ENCODE measurements at regions not wholly inside any gene's neighbourhood (a gene's known extent, or its start where the extent isn't known, plus 50 kb on each side); places are given as distances from the start of the nearest gene placed in this dataset.

DNA sequence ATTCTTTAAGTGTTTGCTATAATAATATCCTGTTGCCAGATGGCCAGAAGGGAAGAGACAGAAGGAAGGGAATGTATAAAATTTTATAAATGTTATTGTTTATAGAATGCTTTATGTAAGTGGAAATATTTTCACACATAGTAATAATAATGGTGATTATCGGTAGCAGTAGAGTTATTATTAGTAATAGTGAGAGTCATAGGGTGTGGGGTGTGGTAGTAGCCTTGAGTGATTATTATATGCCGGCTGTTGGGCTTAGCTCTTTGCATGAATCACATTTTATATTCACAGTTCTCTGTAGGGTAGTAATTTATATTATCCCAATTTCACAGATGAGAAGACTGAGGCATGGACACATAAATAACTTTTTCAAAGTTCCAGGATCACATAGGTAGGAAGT, 391.4 kb downstream of the C12orf75 start:
- DNase-seq: no peak

DNA sequence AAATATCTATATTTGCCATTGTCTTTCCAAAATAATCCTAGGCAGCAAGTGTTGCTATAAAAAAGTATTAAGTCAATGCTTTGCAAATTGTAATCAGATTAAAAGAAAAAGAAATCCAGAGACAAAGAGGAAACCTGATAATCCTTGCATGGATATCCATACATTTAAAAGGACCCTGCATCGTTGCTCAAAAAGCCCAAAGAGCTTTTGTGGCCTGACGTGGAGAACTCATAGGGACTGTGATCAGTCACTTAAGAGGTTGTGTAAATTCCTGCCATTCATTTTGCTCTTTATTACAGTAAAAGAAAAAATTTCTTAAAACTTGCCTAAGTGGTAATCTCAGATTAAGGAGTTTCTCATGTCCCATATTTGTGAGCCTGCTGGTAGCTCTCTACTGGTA, 392.6 kb downstream of the C12orf75 start:
- no peak for DNase-seq

DNA sequence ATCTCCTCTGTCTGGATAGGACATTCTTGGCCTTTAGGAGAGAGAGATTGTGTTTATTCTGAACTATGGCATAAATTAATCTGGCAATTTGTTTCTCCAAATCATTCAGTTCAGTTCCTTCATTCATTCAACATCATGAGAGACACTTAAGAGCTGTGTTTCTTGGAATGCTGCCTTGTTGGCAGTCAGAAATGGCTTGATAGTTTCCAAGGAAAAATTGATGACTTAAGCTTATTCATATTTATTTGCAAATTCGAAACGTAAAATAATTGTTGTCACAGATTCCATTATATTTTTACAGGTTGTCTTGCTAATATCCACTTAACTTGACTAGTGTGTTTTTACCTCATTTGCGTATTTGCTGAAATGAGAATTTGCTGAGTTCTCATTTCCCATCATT, 393.0 kb downstream of the C12orf75 start:
- no peak for DNase-seq

DNA sequence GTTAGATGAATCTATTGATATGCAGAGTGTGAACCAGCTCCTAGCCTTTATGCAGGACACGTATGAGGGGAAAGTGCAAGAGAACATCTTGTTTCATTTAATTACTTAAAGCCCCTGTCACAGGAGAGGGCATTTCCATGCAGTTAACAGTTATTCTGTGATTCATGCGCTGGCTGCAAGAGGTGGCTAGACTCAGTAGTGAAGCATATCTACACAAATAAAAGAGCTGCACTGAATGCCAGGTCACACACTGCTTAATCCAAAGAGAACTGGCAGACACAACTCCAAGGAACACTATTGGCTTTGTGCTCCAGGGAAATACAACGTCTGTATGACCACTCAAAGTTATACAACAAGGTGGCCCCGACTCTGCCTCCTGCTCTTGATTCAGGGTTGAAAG, 394.1 kb downstream of the C12orf75 start:
- DNase-seq: no peak

DNA sequence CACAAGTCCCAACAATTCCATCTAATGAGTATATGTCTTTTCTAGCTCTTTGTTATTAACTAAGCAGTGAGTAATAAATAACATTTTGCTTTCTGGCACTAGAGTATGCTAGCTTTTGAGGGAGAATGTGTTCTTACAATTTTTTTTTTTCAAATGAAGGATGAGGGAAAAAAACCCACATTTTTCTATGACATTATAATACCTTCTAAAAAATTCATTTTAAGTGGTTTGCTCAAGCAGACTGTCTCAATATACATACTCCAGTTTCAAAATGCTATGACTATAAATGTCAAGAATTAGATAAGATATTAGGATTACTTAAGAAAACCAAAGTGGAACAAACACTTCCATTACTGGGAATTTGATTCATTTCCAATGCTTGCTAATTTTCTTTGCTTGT, 394.6 kb downstream of the C12orf75 start:
- DNase-seq: no peak

DNA sequence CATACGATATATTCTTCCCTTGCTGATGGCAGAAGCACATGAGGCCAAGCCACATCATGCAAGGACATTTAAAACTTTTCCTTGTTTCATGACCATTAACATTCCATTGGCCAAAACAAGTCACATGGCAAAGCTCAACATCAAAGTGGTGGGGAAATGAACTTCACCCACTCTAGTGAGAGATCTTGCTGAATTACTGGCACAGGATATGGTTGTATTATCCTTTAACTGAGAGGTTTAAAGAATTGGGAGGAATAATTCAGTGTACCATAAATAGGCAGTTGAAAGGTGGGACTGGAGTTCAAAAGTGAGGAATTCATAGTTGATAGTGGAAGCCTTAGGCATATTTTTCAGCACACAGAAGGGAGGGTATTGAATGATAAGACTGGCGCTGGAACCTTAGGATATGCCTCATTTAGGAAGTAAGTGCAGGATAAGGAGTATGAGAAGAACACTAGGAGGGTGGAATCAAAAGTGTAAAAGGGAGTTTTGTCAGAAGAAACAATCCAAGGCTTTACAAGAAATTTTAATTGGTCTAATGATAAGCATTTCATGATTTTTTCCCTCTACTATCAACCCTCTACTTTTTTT, 398.8 kb downstream of the C12orf75 start:
- no peak for DNase-seq

DNA sequence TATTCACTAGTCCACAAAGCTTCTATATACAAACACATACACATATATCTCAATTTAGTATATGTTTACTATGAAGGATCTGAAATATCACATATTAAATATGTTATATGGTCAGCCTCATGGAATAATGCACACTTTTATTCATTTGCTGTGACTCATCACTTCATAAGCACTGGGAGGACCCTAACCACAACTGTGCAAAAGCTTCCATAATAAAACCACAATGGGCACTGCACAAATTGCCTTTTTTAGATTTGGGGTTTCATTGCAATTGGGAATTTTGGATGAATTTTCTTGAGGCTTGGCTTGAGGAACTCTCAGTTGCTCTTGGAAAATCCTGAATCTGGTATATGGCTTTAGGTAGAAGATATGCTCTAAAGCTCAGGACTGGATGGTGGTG, 399.4 kb downstream of the C12orf75 start:
- no peak for DNase-seq

DNA sequence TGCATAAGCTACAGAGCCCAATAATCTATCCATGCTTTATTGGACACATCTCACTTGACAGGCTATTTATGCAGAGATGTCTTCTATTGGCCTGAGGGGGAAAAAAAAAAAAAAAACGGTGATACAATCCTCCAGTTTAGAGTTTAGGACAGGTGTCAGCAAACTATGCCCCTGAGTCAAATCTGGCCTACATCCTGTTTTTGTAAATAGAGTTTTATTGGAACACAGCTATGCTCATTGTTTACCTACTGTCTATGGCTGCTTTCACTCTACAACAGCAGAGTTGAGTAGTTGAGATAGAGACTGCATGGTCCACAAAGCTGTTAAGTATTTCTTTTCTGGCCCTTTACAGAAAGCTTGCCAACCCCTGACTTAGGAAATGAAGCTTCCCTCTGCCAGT, 403.1 kb downstream of the C12orf75 start:
- no peak for DNase-seq

DNA sequence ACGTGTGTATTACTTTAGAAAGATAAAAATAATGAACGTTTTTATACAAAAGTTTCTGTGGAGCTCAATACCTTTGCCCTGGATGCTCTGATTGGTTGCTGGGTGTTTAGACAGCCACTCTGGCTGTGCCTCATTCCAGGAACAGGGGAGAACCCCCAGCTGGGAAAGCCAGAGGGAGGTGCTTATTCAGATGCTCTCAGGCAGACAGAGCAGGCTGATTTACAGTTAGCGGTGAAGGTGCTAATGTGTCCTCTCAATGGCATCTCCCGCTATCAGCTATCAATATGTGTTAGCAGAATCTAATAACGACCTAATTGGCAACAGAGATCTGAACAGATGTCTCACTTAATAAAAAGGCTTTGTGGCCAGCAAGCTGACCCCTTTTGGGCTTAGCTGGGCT, 402.3 kb downstream of the NUAK1 start:
- no peak for DNase-seq

DNA sequence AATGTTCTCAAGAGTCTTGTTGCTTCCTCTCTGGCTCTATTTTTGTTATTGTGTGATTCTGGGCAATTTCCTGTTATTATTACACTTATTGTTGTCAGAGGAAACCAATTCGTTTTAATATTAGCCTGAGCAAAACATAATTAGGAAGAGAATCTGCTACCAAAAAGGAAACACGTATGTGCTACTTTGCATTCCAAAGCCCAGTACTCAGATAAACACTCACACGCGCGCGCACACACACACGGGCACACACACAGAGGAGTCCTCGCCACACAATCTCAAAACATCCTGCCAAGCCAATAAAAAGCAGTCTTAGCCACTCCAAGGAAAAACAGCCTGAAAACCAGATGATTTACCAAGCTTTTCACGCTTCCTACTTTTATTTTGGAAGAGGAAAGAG, 400.7 kb downstream of the NUAK1 start:
- no peak for DNase-seq

DNA sequence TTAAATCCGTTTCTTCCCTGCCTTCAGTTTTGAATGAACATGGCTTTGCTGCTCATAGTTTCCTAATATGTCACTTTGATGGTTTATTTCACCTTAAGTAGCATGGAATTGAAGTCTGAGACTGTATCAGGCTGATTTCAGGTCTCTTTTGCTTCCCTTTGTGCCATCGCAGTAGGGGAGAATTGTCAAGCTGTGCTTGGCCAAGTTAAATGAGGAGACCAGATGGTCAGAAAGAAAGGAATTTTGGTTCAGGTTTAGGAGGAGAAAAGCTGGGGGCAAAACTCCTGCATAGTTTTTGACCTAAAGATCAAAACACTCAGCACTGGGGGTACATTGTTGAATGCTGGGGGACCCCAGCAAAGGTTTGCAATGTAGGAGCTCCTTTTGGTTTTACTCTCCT, 398.4 kb downstream of the NUAK1 start:
- no peak for DNase-seq

DNA sequence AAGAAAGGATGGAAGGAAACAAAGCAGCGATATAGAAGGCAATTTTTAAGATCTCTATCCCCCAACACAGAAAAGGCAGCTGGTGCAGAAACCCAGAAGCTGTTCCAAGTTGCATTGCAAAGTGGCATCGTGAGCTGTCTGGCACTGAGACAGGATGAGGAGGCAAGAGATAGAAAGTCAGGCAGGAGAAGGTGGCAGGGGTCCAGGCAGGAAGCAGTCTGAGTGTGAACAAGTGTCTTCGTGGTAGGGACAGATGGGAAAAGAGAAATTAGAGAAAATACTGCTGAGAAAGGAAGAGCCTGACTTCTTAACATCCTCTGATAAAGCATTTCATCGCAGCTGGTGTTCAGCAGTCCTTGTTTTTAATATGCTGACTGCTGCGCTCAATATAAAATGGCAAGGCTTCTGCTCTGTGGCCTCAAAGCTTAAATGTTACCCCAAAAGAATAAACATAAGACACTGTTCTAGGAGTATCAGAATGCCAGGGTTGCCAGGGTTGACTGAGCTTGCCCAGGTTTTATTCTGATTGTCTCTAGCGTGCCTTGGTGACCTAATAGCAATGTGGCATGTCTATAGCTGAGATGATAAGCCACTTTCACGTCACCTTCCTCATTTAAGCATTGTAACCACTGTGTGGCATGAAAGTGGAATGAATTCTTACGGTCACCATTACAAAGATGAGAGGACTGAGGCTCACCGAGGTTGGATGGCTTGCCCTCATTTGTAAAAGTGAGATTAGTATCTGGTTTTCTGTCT, 397.6 kb downstream of the NUAK1 start:
- DNase-seq: no peak

DNA sequence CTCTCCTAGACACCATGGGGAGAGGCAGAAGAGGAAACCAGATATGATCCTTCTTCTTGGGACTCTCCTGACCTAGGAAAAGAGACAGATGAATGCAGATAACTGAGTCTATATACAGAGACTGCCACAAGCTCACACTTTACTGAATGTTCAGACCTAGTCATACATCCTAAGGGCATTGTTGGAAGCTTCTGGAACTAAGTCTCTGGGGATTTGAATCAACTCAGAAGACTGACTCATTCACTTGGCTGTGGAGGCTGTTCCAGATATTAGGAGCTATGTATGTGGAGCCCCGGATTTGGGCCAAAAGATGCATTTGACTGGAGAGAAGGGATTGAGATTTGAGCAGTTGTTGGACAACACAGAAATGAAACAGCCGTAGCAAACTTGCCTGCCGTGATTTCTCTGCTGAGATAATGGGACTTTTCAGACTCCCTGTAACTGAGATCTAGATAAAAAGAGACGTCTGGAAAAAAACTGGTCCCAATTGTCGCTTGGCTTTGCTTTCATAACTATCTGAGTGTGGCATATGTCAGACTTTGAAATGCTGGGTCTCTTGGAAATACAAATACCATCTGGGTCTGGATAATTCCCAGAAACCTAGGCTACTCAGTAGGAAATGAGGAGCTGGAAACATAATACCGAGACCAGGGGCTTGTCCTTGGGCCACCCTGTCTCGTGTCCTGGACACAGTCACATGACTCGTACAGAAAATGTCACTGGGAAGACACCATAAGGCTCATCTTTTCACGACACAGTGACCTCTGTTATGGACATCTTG, 396.8 kb downstream of the NUAK1 start:
- no peak for DNase-seq

DNA sequence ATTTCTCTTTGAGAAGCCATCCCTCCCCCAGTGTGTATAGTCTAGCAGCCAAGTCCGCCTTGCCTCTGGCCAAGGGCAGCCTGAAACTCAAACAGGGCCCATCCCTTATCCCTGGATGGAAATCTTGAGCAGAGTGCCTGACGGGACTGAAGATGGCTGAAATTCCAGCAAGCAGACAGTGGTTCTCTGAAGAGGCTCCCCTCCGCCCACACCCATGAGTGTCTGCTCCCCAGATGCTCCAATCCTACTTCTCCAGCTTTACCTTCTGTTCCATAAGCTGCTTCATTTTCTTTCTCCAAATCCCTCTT, 396.2 kb downstream of the NUAK1 start:
- no peak for DNase-seq

DNA sequence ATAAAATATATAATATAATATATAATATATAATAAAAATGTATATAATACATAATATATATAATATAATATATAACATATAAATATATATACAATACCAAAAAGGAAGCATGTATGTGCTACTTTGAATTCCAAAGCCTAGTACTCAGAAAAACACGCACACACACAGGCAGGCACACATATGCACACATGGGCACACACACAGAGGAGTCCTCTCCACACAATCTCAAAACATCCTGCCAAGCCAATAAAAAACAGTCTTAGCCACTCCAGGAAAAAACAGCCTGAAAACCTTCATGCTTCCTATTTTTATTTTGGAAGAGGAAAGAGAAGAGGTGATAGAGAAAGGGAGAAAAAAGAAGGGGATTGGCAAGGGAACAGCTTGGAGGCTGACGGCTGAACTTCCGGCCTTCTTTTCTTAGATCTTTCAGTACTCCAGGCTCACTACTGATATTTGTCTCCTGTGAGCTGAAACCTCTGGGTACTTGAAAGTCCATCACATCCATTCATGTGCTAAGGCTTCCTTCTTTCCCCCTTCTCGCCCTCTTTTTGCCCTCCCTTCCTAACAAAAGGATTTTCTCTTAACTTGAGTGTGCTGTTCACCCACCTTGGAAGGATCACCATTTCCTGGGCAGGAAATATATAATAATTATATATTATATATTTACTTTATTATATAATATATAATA, 394.2 kb downstream of the NUAK1 start:
- no peak for DNase-seq

DNA sequence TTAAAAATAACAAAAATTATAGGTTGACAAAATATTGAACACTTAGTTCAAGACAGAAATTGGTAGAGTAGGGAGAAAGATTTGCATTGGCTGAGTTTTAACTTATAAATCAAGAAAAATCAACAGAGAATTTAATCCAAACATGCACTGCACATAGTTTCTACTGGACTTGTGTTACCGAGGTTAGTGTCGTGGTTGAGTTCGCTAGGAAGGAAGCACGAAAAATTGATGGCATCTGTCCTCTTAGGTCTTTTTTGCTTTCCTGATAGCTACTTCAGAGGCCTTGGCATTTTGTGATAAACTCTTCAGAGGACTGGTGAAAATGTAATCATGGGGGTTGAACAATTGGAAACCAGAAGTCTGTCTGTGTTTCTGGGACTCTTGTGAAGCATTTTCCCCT, 392.9 kb downstream of the NUAK1 start:
- DNase-seq: no peak

DNA sequence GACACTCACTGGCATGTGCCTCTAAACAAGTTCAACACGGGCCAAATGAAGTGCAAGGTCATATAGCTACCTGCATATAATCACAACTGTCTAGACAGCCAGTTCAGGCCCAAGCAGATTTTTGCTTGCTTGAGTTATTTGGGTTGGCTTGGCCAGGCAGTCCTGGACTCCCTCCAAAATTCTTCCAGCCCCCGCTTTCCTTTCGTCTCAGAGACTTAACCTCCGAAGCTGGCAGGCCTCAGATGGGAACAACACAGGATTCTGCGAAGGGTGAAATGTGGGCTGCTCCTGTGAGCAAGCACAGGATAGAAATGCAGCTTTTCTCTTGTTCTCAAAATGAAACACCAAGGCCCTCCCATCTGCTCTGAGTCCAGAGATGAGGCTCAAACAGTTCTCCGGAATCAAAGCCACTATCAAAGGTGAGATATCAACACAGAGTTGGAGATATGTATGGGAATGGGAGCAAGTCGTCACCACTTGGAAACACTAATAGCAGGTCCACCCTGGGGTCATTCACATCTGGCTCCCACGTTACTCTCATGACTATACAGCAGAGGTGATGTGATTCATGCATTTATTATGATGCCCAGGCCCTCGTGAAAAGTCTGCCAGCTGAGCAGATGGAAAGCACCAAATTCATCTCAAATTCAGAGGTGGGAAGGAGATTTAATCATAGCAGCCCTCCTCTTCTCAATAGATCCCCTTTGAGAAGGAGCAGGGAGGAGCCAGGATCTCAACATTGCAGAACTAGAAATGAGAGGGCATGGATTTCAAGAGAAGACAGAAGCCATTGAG, 389.8 kb downstream of the NUAK1 start:
- no peak for DNase-seq

DNA sequence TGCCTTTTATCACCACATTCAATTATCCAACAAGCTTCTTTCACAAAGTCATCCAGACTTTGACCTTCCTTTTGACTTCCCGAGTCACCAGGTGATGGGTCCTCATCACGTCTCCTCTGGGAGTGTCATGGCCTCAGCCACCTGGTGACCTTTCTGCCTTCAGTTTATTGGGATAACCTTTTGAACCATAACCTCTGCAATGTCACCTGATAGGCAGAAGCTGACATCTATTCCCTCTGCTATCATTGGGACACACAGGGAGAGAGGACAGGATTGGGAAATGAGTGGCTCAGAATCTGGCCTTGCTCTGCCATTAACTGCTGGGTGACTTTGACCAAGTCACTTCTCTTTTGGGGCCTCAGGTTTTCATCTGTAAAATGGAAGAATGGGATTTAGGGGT, 388.7 kb downstream of the NUAK1 start:
- DNase-seq: no peak

DNA sequence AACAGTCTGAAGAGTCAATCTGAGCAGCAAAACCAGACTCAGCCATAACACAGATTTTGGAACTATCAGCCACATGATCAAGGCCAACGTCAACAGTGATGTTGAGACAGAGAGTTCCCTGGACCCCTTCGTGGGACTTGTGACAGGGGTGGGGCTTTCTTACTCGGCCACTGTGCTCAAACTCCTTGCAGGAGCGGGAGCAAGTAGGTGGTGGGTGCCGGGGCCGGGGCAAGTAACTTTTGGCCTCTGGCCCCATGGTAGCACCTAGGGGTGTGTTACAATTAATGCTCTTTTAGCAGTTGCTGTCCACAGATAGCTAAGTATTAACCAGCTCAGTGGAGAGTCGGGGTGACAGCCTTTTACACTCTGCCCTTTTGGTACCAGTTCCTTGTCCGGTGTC, 384.4 kb downstream of the NUAK1 start:
- no peak for DNase-seq

DNA sequence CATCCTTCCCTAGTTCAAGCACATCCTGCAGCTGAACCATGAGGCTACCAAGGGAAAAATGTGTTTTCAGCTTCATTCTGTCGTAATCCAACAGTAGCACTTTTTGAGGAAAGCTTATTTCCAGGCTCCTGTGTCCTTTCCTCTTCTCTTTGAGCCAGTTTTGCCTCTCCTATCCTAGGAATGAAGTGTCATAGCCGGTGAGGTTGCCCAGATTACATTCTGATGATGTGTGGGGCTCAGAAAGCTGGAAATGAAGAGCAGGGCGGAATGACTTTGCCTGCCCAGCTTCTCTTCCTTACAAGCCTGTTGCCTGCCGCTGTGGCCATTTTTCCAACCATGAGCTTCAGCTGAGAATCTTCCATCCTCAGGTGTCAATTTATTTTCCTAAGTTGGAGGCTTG, 381.8 kb downstream of the NUAK1 start:
- DNase-seq: no peak

DNA sequence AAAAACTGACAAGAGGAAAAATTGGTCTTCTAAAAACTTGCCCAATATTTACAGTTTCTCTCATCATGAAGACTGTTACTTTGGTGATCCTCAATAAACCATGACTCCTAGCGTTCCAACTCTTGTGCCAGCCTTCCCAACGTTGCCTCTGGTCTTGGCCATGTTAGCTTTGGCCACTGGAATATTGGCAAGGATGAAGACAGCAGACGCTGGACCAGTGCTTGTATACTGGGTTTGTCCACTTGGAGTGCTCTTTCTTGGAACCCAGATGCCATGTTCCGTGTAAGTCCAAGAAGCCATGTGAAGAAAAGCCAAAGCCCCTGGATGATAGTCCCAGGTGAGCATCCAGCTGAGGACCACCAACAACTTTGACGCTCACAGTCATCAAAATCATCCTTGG, 379.6 kb downstream of the NUAK1 start:
- no peak for DNase-seq

DNA sequence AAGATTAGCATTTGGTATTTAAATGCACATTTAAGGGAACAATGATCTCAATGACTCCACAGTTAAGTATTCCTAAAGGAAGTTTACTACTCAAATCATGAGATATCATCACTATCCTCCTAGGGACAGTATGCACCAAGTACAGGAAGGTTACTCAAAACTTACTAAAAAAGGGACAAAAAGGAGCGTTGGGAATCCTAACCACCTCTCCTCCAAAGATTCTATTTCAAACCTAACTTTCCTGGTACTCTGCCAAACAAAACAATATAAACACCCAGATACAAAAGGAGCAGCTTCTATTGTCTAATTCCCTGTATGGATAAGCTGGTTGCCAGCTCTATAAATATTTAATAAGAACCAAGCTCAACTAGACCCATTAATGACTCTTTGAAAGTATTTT, 377.7 kb downstream of the NUAK1 start:
- no peak for DNase-seq

DNA sequence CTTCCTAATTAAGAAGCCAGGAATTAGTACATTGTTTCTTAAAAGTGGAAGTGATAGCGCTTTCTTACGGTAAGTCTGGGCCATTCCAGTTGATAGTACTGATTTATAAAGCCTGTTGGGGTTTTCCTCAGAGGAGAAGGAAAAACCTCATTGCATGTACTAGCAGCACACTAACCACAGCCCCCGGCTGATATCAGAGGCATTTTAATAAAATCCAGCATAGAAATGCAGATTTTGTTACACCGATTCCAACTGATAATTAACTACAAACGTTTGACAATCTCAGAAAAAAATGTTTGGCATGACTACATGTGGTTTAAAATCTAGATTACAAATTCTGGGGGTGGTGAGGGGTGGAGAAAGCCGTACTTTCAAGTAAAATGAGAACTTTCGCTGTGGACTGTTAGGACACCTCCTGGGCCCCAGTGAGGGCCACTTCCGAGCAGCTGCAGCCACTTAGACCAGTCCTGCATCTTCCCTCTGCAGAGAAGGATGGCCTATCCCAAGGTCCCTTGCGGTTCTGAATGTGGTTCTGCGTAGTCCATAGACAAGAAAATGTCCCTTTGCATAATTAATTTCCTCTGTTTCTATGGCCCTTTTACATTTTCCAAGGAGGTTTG, 374.4 kb downstream of the NUAK1 start:
- DNase-seq: no peak

All from activated CD4-positive, alpha-beta T cell treated with anti-CD3 and anti-CD28 coated beads for 48 hours (primary cell).